H1 (cell line): ENCODE measurements at regions not wholly inside any gene's neighbourhood (a gene's known extent, or its start where the extent isn't known, plus 50 kb on each side); places are given as distances from the start of the nearest gene placed in this dataset.

Experiments used
- ATF2 ChIP-seq: IDR thresholded peaks from 2 replicates; pipeline ENCODE4 v1.6.1; 2012; ENCODE audit warnings: low read length, inconsistent platforms
- RAD21 ChIP-seq, 2 experiments: IDR thresholded peaks in 1 of 2; conservative IDR thresholded peaks in 1 of 2; 2 replicates each; pipeline ENCODE4 v1.6.1; 2011; ENCODE audit warnings: low read depth in 2 of 2, low read length in 2 of 2, improper control_type of control experiment in 1 of 2, inconsistent platforms in 1 of 2, mild to moderate bottlenecking in 1 of 2, moderate library complexity in 1 of 2
- RNF2 ChIP-seq: fragments of 200-900, 300-1000 bp; sonication (generic); IDR thresholded peaks from 2 replicates; pipeline ENCODE4 v1.7.1; 2016; ENCODE audit warnings: borderline replicate concordance, low read depth, mild to moderate bottlenecking, antibody characterized with exemption, low read length; ENCODE audit not compliant: poor library complexity, severe bottlenecking; ENCODE audit errors: missing control alignments

DNA sequence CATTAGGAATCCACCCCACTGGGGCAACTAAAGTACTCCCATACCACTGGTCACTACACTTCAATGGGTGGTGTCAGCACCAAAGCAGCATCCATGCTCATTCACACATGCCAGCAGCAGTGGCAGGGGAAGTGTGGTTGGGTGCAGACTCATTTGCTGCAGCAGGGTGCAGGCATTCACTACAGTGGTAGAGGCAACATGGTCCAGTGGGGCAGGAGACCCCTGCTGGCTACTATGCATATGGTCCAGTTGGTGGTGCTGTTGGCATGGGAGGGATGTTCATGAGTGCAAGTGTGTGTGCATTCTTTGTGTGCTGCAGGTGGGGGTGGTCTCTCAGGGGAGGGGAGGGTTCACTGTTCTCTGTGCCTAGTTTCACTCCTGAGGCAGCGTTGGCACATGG lies 908.4 kb upstream of the NOVA1 start (continued):
- TF ChIP-seq ATF2, result no peak
- peak; percentile 29 to 33; a peak in 3 of 4 replicates for TF ChIP-seq RAD21 (IDR thresholded peaks at IDR 0.05 in 1 of 2, conservative IDR thresholded peaks at IDR 0.05 in 1 of 2; ENCODE audit: low read depth in 2 of 2, low read length in 2 of 2)
- no peak for TF ChIP-seq RNF2
